GM06990 (cell line): ENCODE measurements at regions not wholly inside any gene's neighbourhood (a gene's known extent, or its start where the extent isn't known, plus 50 kb on each side); places are given as distances from the start of the nearest gene placed in this dataset.
"Not testable (repeated sequence)": the region's sequence is repeated elsewhere in the genome, so short reads cannot be mapped to it uniquely, and the experiment has no call there.

Source experiments
- DNase-seq: peaks from one replicate; pipeline ENCODE4 v3.0.0-alpha.2; 2011; ENCODE audit not compliant: insufficient read length; ENCODE audit errors: extremely low read depth
- H3K27me3 ChIP-seq: replicated peaks from 2 replicates; pipeline ENCODE4 v1.6.0; 2011; ENCODE audit warnings: low read length; ENCODE audit not compliant: control insufficient read depth, insufficient read depth
- H3K36me3 ChIP-seq: 2 replicates; pipeline ENCODE4 v1.5.1; 2011; ENCODE audit warnings: low read length; ENCODE audit not compliant: control insufficient read depth, insufficient read depth
- H3K4me3 ChIP-seq: replicated peaks from 2 replicates; pipeline ENCODE4 v1.5.1; 2011; ENCODE audit warnings: low read depth, mild to moderate bottlenecking, control low read depth, low read length
- TF ChIP-seq, protein P1 (sequence below): IDR thresholded peaks from 2 replicates; pipeline ENCODE4 v1.5.1; 2011; ENCODE audit warnings: low read length, control low read depth, mild to moderate bottlenecking, inconsistent platforms; ENCODE audit not compliant: insufficient read depth, poor library complexity, severe bottlenecking

DNA sequence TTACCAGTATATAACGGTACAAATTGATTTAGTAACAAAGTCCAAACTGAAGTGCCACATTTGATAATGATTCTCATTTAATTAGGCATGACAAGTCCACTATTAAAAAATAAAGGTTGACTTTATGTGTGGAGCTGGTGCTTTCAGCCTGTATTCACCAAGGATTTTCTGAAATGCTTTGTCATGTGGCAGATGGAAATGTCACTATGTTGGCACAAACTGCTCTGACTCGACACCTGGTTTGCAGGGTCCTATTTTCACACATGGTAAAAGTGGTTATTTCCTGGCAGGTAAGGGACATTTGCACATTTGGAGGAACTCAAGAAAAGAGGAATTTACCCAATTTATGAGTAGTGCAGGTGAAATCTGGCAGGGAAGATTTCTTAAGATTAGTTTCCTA, 572.6 kb upstream of the MDGA2 start:
- TF ChIP-seq, protein P1, sequence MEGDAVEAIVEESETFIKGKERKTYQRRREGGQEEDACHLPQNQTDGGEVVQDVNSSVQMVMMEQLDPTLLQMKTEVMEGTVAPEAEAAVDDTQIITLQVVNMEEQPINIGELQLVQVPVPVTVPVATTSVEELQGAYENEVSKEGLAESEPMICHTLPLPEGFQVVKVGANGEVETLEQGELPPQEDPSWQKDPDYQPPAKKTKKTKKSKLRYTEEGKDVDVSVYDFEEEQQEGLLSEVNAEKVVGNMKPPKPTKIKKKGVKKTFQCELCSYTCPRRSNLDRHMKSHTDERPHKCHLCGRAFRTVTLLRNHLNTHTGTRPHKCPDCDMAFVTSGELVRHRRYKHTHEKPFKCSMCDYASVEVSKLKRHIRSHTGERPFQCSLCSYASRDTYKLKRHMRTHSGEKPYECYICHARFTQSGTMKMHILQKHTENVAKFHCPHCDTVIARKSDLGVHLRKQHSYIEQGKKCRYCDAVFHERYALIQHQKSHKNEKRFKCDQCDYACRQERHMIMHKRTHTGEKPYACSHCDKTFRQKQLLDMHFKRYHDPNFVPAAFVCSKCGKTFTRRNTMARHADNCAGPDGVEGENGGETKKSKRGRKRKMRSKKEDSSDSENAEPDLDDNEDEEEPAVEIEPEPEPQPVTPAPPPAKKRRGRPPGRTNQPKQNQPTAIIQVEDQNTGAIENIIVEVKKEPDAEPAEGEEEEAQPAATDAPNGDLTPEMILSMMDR, result no peak
- DNase-seq, result no peak
- H3K4me3 ChIP-seq, result no peak overlapping the region
- H3K27me3 ChIP-seq, result no peaks in the 10 kb centered on the region
- H3K36me3 ChIP-seq, result no peaks in the 10 kb centered on the region

DNA sequence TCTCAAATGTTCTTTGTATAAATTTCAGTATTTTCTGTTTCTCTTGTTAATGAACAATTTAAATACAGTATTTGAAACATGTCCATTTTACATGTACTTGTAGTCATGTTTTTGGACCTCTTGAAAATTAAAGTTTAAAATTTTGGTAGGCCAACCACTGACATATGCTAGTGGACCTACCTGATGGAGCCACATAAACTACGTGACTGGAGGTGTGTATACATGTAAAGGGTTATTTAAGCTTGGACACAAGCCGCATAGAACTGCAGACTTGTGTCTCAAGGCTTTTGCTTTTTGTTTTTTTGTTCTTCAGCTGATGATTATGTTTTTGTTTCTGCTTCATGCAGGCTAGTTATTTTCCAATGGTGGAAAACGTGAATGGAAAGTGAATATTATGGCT, 568.5 kb upstream of the MDGA2 start:
- TF ChIP-seq, protein P1, result no peak
- no peaks in the 10 kb centered on the region for H3K27me3 ChIP-seq
- DNase-seq, result no peak
- H3K36me3 ChIP-seq, result no peaks in the 10 kb centered on the region
- no peak overlapping the region for H3K4me3 ChIP-seq

DNA sequence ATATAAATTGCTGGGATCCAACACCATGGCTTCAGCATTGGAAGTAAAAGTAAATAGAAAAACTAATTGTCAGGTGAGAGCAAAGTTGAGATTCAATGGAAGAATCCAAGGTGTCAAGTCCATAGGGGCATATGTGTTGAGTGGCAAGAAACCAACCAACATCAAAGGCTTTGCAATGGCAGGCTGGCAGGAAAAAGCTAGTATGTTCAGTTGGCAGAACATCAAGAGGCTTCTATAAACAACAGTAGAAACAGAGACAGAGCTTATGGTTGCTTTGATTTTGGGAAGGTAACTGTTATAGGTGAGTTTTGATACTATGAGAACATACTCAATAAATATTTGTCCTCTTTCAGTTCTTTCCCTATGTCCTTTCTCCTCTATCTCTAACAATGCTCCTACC, 553.7 kb upstream of the MDGA2 start:
- Histone ChIP-seq H3K27me3 (no peaks in the 10 kb centered on the region), H3K4me3 (no peak overlapping the region), H3K36me3 (no peaks in the 10 kb centered on the region)
- TF ChIP-seq, protein P1, result no peak
- no peak for DNase-seq

DNA sequence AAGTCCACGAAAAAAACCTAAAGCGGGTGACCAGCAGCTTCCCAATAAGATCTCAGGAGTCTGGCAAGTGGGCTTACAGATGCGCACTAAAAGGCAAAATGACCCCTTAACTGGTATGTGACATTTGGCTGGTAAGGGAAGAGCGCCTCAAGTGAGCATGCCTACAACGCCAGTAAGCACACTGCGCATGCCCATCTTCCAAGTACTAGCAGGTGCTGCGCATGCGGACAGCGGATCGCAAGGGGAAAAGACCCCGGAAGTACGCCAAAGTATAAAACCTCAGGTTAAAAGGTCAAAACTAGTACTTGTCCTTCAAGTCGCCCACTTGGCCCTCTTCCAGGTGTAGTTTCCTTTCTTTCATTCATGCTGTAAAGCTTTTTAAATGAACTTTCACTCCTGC, 518.5 kb upstream of the MDGA2 start:
- Histone ChIP-seq H3K36me3 (no peaks in the 10 kb centered on the region), H3K27me3 (no peaks in the 10 kb centered on the region), H3K4me3 (no peak overlapping the region)
- DNase-seq, result no peak
- TF ChIP-seq, protein P1, result no peak

DNA sequence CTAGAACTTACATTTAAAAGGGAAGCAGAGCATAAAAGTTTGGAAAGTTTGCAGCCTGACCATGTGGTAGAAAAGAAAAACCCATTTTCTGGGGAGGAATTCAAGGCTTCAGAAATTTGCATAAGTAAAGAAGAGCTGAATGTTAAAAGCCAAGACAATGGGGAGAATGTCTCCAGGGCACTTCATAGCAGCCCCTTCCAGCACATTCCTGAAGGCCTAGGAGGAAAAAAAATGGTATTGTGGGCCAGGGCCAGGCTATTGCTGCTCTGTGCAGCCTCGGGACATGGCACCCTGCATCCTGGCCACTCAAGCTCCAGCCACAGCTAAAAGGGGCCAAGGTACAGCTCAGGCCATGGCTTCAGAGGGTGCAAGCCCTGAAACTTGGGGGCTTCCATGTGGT, 474.2 kb upstream of the MDGA2 start:
- not testable (repeated sequence) for H3K27me3 ChIP-seq, H3K36me3 ChIP-seq, DNase-seq, H3K4me3 ChIP-seq

DNA sequence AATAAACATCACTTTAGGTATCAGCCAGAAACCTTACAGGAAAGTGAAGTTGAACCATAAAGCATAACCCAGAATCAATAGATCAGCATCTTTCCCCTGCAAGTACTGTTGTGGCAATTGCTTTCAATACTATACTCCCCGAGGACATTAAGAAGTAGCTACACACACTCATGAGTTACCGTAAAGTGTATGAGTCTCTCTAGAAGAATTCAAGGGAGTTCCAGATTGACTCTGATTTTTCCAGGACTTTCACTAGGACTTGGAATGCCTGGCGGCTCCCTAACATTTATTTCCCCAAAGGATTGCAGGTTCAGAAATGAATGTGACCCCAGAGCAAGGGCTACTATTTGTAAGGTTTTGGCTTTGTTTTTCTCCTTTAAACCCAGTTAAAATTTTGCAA, 465.4 kb upstream of the MDGA2 start:
- no peaks in the 10 kb centered on the region for H3K27me3 ChIP-seq
- TF ChIP-seq, protein P1, result no peak
- DNase-seq, result no peak
- no peaks in the 10 kb centered on the region for H3K36me3 ChIP-seq
- H3K4me3 ChIP-seq, result no peak overlapping the region
